Left kidney (tissue), 1 donor: ENCODE measurements at regions not wholly inside any gene's neighbourhood (a gene's known extent, or its start where the extent isn't known, plus 50 kb on each side); places are given as distances from the start of the nearest gene placed in this dataset.

Experiments used
- DNase-seq: peaks from one replicate; pipeline ENCODE4 v3.0.0-alpha.2; 2013

DNA sequence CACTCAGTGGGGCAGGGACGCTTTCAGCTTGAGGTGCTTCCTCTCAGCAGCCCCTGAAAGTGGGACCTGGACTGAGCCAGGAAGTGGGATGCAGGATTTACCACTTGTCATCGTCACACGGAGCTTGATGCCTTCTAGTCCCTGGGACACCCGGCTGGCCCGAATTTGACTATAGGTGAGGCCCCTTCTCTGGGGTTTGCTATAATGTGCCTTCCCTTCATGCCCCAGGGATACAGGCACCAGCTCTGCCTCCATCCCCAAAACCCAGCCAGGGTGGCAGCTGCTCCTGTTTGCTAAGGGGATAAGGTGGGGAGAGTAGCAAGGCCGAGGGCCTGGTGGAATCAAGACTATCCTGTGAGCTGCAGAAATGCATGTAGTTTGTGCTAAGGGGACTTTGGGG, 235.0 kb downstream of the GLRX3 start:
- DNase-seq, result no peak

DNA sequence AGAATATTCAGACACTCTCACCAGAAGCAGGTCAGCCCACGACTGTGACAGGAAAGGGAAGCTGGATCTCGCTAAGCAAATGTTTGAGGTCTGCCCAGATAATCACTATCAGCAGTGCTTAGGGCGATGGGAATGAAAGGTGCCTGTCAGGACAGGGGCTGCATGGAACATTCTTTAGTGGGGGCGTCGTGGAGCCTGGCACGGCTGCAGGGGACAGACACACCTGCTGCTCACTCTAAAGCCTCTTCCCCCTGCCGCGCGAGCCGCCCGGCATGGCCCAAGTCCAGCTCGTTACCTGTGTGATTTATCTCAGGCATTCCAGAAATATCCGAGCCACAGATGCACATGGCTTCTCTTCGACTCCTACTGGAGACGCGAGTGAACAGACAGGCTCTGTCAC, 235.5 kb downstream of the GLRX3 start:
- no peak for DNase-seq

DNA sequence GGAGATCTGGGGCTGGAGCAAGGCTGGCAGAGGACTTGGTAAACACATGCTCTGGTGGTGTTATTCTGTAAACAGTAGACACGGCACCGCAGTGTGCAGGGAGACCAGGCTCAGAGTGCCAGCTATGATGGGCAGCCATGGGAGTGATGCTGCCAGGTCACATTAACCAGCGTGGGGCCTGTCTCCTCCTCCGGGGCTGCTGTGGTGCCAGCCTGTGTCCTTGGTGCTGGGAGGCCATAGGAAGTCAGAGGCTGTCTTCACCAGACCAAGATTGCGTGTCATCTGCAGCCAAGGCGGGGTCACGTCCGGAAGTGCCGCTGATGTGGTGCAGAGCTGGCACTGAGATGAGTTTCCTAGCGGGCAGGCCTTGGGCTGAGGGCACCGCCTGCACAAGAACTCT, 236.0 kb downstream of the GLRX3 start:
- no peak for DNase-seq

DNA sequence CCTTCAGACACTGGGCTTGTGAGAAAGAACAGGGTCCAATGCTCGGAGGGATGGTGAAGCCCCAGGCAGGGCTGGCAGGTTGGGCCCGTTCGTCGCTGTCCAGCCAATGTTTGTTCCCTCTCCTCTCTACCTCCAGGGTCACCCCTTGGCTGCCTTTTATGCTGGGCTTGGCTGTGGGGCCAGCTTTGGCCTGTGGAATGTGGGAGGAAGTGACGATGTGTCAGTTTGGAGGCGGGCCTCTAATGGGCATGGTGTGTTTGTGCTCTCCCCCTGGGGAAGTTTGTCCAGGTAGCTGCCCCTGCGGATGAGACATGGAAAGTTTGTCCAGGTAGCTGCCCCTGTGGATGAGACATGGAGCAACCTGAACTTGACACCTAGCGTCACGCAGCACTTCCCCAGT, 236.7 kb downstream of the GLRX3 start:
- DNase-seq, result no peak

DNA sequence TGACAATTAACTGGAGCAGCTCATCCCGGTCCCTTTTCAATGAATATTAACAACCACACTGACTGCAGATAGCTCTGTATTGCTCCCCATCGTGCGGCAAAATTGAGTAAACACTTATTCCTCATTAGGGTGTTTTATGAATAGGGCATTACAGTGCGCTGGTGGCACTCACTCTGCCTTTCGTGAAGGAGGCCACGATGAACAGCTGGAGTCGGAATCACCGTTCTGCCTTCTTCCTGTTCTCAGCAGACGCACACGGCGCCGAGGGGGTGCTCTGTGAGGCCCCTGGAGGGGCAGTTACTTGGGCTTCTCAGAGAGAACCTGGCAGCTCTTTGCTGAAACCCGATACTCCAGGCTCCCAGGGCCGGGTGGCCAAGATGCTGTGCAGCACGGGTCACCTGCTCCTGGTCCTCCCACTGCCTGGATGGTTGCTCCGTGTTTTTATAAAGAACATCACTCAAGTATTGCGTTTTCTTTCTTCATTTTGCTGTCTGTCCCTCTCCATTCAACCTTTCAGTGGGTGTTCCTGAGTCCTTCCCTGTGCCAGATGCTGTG, 241.9 kb downstream of the GLRX3 start:
- DNase-seq, result peak; percentile 46

DNA sequence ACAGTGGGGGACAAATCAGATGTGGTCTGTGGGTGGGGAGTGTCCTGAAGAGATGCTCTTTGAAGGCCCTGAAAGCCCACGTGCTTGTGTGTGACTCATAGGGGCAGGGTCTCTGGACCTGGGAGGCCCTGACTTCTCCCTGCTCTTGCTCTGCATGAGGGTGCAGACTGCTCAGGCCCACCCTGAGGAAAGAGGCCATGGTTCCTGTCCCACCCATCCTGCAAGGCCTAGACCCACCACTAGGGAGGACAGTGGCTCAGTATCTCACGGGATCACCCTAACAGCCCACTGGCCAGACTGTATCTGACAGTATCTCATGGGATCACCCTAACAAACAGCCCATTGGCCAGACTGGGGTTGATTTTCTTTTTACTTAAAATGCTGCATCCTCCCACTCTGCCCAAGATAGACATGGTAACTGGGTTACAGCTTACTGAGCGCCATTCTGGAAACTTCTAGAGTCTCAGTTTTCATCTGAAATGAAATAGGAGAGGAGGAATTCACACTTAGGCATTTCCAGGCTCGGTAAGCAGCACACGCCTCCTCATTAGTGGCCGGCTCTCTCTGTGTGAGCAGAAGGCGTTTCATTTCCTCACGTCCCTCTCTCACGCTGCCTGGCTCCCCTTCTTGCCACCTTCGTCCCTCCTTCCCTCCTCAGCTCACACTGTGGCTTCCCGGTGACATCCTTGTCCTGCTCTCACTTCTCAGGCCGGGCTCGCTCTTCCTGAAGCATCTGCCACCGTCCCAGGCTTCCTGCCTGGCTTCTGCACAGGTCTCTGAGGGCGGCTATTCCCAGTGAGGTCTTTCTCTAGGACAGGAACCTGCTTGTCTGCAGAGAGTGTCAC, 242.6 kb downstream of the GLRX3 start:
- no peak for DNase-seq

DNA sequence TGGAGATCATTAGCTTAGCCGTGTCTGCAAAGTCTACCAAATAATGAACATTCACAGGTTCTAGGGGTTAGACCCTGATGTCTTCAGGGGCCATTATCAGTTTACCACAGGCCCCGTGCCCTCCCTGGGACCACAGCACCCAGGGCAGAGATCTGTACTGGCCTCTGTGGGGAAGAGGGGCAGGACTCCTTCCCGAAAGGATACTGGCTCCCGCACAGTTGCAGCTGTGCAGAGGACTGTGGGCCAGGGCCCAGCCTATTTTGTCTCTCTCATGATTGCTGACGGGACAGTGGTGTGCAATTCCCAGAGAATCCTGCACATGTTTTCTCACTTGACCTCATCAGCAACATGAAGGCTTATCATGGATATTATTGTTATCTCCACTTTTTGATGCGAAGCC, 243.9 kb downstream of the GLRX3 start:
- no peak for DNase-seq

DNA sequence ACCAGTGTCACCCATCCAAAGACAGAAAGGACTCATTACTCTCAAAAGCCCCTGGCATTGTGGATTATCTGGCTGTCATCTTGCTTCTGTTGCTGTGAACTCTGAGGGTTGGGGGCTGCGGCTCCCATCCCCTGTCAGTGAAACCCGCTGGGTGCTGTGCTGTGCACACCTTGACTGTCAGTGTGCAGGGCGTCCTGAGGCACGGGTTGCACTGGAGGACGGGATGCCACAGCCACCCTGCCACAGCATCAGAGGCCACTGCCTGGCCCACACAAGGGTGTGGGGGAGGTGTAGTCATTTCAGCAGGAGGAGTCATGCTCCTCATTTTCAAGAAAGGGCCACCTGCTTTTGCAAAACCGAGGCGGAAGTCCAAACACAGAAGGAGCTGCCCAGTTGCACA, 245.8 kb downstream of the GLRX3 start:
- DNase-seq, result no peak

DNA sequence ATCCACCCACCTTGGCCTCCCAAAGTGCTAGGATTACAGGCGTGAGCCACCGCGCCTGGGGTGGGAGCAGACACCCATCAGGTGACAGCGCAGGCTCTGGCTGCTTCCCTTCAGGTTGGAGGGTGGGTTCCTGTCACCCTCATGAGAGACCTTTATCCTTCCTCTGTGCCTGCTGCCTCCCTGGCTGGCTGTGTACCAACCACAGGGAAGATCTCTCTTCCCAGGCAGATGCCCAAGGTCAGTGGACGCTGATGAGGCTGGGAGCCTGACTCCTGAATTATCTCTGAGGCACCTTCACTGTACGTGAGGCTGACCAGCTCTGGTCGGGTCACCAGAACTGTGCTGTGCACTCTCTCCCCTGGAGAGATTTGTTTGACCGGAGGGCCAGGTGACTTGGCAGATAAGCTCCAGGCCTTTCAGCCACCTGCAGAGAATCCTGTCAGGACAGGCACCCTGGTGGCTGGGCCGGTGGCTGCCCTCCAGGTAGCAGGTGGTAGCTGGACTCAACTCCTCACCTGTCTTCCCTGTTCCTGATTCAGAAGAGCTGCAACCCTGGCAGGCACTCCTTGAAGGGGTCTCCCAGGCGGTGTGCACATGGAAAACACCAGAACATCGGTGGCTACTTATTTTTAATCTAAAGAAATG, 251.9 kb downstream of the GLRX3 start:
- no peak for DNase-seq

DNA sequence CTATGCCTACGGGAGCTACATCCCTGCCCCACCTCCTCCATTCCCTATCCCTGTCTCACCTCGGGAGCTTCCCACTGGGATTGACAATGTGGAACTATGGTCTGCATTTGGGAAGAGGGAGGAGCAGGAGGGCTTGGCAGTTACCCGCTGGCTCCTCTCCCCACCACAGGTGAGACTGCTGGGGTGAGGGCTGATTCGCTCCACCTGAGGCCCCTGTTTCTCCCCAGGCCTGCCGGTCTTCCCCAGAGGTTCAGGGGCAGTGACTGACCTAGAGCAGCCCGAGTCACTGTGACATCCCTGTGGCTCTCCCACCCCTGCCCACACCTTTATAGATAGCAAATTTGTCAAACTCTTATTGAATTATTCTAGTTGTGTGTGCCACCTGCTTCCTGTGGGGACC, 252.6 kb downstream of the GLRX3 start:
- DNase-seq, result no peak

DNA sequence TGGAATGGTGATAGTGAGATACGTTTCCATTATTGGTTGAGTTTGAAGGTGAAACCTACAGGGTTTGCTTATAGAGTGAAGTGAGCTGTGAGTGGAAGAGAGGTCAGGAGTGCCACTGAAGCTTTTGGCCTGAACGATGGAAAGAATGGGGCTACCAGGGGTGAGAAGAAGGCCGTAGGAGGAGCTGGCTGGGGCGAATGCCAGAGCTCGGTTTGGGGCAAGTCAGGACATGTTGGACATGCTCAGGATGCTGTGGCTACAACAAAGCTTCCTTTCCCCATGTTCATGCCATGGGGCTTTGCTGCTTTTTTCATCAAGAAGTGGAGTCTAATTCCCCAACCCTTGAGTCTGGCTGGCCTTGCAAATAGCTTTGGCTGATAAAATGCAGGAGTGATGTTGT, 253.7 kb downstream of the GLRX3 start:
- no peak for DNase-seq

DNA sequence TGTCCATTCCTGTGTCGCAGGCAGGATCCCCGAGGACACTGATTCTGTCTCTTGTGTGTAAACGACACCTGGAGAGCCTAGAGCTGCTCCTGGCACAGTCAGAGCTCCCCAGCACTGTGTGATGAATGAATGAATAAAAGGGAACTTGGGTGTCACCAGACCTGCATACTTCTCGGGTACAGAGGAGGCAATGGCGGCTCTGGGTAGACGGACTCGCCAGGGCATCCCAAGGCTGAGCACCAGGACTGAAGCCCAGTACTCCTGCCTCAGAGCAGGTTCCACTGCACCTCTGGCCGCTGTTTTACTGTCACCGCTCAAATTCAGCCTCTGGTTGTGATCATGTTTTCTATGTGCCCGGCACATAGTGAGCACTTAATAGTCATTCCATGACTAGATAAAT, 255.8 kb downstream of the GLRX3 start:
- no peak for DNase-seq

DNA sequence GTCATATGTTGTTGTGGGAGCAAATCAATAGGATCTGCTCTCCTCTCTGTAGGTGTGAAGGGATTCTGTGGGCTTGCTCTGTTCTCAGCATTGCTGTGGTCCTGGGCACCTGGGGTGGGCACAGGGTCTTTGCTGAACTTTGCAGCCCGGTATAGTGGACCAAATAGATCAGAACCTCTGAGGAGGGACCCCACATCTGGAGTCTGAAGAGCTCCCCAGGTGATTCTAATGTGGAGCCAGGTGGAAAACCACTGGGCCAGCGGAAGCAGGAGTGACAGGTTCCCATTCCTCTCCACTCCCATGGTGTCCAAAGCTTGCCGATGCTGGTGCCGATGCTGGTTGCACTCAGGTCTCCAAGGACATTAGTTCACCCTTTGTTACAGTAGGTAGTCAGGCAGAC, 257.2 kb downstream of the GLRX3 start:
- DNase-seq, result no peak

DNA sequence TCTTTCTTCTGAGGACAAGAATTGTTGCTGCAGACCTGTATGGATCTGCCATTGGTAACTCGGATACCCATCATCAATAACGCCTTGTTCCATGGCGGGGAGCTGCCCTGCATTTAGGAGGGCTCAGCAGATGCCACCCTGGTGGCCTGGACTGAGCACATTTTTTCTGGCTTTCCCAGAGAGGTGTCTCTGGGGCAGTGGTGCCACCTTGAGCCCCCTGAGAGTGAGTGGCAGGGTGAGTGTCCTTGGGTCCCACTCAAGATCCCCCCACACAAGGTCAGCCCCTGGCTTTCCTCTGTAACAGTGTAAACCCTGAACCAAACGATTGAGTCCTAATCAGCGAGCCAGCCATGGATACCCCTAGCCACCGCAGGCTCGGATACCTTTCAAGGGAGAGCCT, 258.6 kb downstream of the GLRX3 start:
- DNase-seq, result no peak

DNA sequence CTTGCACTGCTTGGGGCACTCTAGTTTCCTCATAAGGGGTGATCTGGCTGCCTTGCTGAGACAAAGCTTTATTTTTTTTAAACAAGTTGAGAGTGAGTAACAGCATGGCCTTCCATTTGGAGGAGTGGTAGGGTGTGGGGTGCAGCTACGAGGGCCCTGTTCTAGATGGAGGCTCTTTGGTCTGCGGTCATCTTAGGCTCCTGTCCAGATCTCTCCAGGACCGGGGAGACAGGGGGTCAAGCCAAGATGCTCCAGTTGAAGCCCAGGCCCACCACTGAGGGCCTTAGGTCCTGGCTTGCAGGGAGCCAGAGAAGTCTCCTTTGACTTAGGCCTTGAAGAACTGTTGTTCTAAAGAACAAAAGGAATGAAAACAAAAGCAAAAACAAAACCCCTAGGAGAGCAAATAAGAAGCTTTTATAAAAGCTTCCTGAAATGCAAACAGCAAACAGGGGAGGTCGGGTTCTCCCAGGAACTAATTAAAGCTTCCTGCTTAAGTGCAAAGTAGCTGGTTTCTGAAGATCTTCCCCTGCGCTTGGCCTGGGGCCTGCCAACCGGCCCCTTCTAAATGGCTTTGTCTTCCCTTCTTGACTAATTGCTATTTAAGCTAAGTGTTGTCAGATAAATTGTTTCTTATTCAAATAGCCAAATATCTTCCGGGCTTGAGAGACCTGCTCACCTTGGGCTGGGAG, 259.2 kb downstream of the GLRX3 start:
- DNase-seq, result no peak

DNA sequence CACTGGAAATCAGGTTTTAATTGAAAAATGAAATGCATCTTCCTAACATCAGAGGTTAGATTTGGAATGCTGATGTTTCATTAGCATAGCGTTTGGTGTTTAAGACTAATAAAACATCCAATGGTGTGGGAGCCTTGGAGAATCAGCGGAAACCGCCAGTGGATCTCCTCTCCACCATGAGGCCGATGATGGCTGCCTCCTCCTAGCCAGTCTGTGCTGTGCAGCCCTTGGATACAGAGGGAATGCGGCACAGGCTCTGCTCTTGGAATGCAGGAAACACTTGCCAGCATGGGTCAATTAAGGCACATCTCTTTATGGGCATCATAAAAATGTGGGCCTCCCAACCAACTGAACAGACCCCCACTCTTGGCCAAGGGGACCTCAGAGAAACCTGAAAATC, 259.9 kb downstream of the GLRX3 start:
- no peak for DNase-seq

DNA sequence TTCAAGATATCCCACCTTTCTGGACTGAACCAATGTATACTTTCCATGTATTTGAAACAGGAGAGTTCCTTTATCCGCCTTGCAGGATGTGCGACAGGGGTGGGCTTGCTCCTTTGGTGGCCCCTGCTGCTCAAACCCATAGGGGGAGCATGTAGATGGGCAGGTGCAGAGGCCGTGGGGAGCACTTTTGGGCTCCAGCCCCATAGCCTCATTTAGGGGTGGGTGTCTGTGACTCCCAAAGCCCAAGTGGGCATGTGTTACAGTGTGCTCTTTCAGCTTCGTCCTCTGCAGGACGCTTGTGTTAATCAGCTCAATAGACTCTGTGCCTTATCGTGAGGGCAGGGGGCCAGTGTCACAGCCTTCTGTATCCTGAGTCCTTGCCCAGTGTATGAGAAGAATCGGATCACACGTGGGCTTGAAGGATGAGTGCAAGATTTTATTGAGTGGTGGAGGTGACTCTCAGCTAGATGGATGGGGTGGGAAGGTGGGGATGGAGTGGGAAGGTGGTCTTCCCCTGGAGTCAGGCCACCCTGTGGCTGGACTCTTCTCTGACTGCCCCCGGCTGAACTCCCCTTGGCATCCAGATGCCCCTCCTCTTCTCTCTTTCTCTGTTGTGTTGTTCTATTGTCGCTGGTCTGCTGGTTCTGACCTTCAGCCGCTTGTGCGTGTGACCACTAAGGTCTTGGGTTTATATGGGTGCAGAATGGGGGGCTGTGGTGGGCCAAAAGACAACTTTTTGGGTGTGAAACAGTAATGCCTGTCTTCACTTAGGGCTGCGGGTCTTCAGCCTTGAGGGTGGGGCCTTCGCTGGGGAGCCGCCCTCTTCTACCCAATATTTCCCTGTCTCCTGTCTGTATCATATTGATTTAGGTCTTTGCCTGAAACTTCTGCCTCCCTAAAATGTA, 262.2 kb downstream of the GLRX3 start:
- no peak for DNase-seq

DNA sequence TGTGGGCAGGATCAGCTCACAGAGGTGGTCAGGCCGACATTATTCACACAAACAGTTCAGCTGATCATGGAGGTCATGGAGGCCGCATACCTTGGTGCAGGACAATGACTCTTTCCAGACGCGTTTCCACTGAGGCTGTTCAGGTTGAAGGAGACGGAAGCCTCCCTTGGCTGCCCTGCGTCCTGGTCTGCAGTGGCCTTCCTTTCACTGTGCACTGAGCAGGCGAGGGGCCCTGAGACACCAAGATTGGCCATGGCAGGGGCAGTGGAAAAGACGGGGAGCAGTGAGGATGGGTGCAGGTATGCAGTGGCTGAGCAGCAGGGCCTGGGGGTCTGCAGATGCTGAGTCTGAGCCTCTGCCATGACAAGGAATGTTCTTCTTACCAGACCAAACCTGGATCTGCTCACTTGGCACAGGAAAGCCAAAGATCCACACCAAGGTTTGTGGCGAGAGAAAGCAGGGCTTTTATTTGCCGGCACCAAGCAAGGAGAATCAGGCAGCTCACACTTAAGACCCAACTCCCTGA, 263.3 kb downstream of the GLRX3 start:
- DNase-seq, result no peak

DNA sequence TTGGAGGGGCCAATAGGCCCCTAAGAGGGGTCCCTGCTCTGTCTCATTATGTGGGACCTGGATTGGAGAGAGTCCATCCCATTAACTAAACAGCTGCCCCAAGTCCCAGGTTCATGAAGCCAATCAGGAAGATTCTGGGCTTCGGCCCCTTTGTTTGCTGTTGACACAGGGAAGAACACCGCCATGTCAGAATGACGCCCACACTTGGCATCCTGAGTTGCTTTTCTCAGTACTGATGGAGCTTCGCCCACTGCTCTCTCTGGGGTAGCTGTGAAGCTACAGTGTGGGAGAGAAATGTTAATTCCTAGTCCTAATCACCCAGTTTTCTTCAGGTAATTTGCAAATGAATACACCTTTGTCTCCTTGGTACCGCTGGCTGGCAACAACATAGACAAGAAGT, 264.7 kb downstream of the GLRX3 start:
- no peak for DNase-seq

DNA sequence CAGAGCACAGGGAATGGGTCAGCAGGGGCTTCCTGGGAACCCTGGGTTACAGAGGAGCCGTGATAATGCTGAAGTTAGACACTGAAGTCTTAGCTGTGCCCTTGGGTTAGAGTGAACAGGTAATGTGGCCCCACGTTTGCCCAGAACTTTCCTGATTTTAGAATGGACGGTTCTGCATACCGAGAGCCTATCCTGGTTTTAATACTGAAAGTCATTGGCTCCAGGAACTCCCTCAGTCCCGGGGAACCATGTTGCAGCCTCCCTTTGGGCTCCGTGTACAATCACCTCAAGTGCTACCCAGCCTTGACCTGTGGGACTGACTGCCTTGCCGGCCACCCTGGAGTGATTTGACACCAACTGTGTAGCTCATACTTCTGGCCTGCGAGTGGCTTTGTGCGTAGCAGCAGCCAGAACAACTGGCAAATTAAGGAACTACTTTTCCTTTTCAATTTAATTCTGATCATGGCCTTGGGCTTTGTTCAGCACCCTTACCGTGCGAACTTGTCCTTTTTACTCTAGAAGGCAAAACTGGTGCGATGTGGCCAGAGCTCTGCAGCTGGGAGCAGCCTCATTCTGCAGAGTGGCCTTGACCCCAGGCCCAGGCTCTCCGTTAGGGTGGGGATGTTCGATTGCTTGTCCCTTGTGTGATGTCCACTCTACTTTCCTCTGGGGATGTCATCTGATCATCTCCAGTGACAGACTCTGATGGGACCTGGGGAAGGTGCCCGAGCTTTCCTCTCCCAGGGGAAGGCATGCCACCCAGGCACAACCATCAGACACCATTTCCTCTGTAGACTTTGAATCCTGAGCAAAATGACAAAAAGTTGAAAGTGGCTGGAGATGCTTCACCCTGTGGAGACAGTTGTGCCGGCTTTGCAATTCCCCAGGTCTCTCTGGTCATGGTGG, 265.9 kb downstream of the GLRX3 start:
- DNase-seq, result no peak
